H9 (cell line): ENCODE measurements at regions not wholly inside any gene's neighbourhood (a gene's known extent, or its start where the extent isn't known, plus 50 kb on each side); places are given as distances from the start of the nearest gene placed in this dataset.

Experiments
- DNase-seq: peaks from one replicate; pipeline ENCODE4 v3.0.0-alpha.2; 2017
- H2AFZ ChIP-seq: one replicate; pipeline ENCODE4 v1.6.1; 2013; ENCODE audit warnings: mild to moderate bottlenecking, low read length, control low read depth, moderate library complexity
- H2AK5ac ChIP-seq: 2 replicates; pipeline ENCODE4 v1.6.1; 2013; ENCODE audit warnings: low read length, control low read depth, mixed read lengths; ENCODE audit not compliant: insufficient read length
- H2BK120ac ChIP-seq: one replicate; pipeline ENCODE4 v1.6.1; 2013; ENCODE audit warnings: low read depth, mild to moderate bottlenecking, low read length, control low read depth, inconsistent platforms; ENCODE audit not compliant: poor library complexity, severe bottlenecking
- H2BK12ac ChIP-seq: 2 replicates; pipeline ENCODE4 v1.6.1; 2013; ENCODE audit warnings: low read length, control low read depth, mixed read lengths, low read depth; ENCODE audit not compliant: insufficient read length
- H2BK15ac ChIP-seq: 2 replicates; pipeline ENCODE4 v1.6.1; 2013; ENCODE audit warnings: low read depth, low read length, control low read depth
- H2BK20ac ChIP-seq: one replicate; pipeline ENCODE4 v1.6.1; 2013; ENCODE audit warnings: low read depth, mild to moderate bottlenecking, low read length, control low read depth, inconsistent platforms; ENCODE audit not compliant: poor library complexity, severe bottlenecking
- H2BK5ac ChIP-seq: 2 replicates; pipeline ENCODE4 v1.6.1; 2013; ENCODE audit warnings: low read length, control low read depth, mixed read lengths; ENCODE audit not compliant: insufficient read length
- H3K14ac ChIP-seq: 2 replicates; pipeline ENCODE4 v1.6.1; 2013; ENCODE audit warnings: low read length, control low read depth; ENCODE audit not compliant: insufficient read depth
- H3K18ac ChIP-seq: 2 replicates; pipeline ENCODE4 v1.6.1; 2013; ENCODE audit warnings: low read depth, mild to moderate bottlenecking, mixed read lengths, low read length, control low read depth; ENCODE audit not compliant: insufficient read length
- H3K23ac ChIP-seq: 2 replicates; pipeline ENCODE4 v1.6.1; 2013; ENCODE audit warnings: low read length, control low read depth, mixed read lengths, low read depth; ENCODE audit not compliant: insufficient read length
- H3K23me2 ChIP-seq: 2 replicates; pipeline ENCODE4 v1.6.1; 2013; ENCODE audit warnings: low read depth, mild to moderate bottlenecking, mixed read lengths, low read length, control low read depth; ENCODE audit not compliant: insufficient read length, poor library complexity, severe bottlenecking
- H3K27ac ChIP-seq: 2 replicates; pipeline ENCODE4 v1.5.1; 2013; ENCODE audit warnings: low read length, control low read depth, mixed read lengths, low read depth; ENCODE audit not compliant: insufficient read length
- H3K27me3 ChIP-seq: 2 replicates; pipeline ENCODE4 v1.6.1; 2013; ENCODE audit warnings: low read length, control low read depth, inconsistent platforms; ENCODE audit not compliant: insufficient read depth
- H3K4ac ChIP-seq: 2 replicates; pipeline ENCODE4 v1.6.1; 2013; ENCODE audit warnings: low read depth, mild to moderate bottlenecking, control low read depth, inconsistent platforms, low read length, moderate library complexity
- H3K4me1 ChIP-seq: 2 replicates; pipeline ENCODE4 v1.6.1; 2013; ENCODE audit warnings: low read length, control low read depth, inconsistent platforms; ENCODE audit not compliant: insufficient read depth
- H3K4me2 ChIP-seq: 2 replicates; pipeline ENCODE4 v1.6.1; 2013; ENCODE audit warnings: low read length, control low read depth, mixed read lengths; ENCODE audit not compliant: insufficient read length, insufficient read depth
- H3K56ac ChIP-seq: 2 replicates; pipeline ENCODE4 v1.6.1; 2013; ENCODE audit warnings: low read depth, mild to moderate bottlenecking, mixed read lengths, low read length, control low read depth; ENCODE audit not compliant: insufficient read length
- H3K79me1 ChIP-seq: 2 replicates; pipeline ENCODE4 v1.6.1; 2013; ENCODE audit warnings: low read depth, mild to moderate bottlenecking, moderate library complexity, low read length, control low read depth, inconsistent platforms; ENCODE audit not compliant: insufficient read depth, poor library complexity, severe bottlenecking
- H3K79me2 ChIP-seq: 2 replicates; pipeline ENCODE4 v1.6.1; 2013; ENCODE audit warnings: low read length, control low read depth, inconsistent platforms; ENCODE audit not compliant: insufficient read depth
- H3K9ac ChIP-seq: 2 replicates; pipeline ENCODE4 v1.6.1; 2013; ENCODE audit warnings: low read length, control low read depth, mixed read lengths; ENCODE audit not compliant: insufficient read length; ENCODE audit errors: extremely low read depth
- H3K9me3 ChIP-seq: one replicate; pipeline ENCODE4 v1.6.1; 2013; ENCODE audit warnings: low read depth, low read length, inconsistent platforms; ENCODE audit not compliant: control insufficient read depth
- H3T11ph ChIP-seq: one replicate; pipeline ENCODE4 v1.6.1; 2013; ENCODE audit warnings: mild to moderate bottlenecking, low read length, control low read depth, inconsistent platforms
- H4K20me1 ChIP-seq: one replicate; pipeline ENCODE4 v1.6.1; 2013; ENCODE audit not compliant: control insufficient read depth, insufficient read length, insufficient read depth
- H4K5ac ChIP-seq: 2 replicates; pipeline ENCODE4 v1.6.1; 2013; ENCODE audit warnings: low read depth, mild to moderate bottlenecking, mixed read lengths, low read length, control low read depth; ENCODE audit not compliant: insufficient read length
- H4K8ac ChIP-seq: replicated peaks from 2 replicates; pipeline ENCODE4 v1.6.1; 2013; ENCODE audit warnings: low read length, control low read depth, mixed read lengths, low read depth; ENCODE audit not compliant: insufficient read length
- H4K91ac ChIP-seq: 2 replicates; pipeline ENCODE4 v1.6.1; 2013; ENCODE audit warnings: low read depth, mild to moderate bottlenecking, moderate library complexity, mixed read lengths, low read length, control low read depth; ENCODE audit not compliant: insufficient read length
- H3K27ac Mint-ChIP-seq, 3 experiments: 2 replicates in 2 of 3; 3 replicates in 1 of 3; pipeline ENCODE4 v1.8.0; 2020 to 2021; ENCODE audit warnings: mixed read lengths in 3 of 3, mild to moderate bottlenecking in 1 of 3, moderate library complexity in 1 of 3
- H3K27me3 Mint-ChIP-seq: 2 replicates; pipeline ENCODE4 v1.8.0; 2021; ENCODE audit warnings: low read depth, mild to moderate bottlenecking, moderate library complexity, mixed read lengths
- H3K36me3 Mint-ChIP-seq, 3 experiments: 2 replicates in 2 of 3; 3 replicates in 1 of 3; pipeline ENCODE4 v1.8.0; 2020 to 2021; ENCODE audit warnings: low read depth in 3 of 3, mixed read lengths in 3 of 3; ENCODE audit not compliant: insufficient read depth in 1 of 3
- H3K4me1 Mint-ChIP-seq, 2 experiments: 2 replicates each; pipeline ENCODE4 v1.8.0; 2020; ENCODE audit warnings: mixed read lengths in 2 of 2
- H3K4me3 Mint-ChIP-seq, 2 experiments: 2 replicates in 1 of 2; 3 replicates in 1 of 2; pipeline ENCODE4 v1.8.0; 2020 to 2021; ENCODE audit warnings: mild to moderate bottlenecking in 2 of 2, mixed read lengths in 2 of 2, moderate library complexity in 1 of 2
- H3K9me3 Mint-ChIP-seq, 2 experiments: 2 replicates in 1 of 2; 3 replicates in 1 of 2; pipeline ENCODE4 v1.8.0; 2020; ENCODE audit warnings: mild to moderate bottlenecking in 2 of 2, mixed read lengths in 2 of 2, moderate library complexity in 1 of 2
- CTCF ChIP-seq: fragments of 200-600 bp; sonication (generic); conservative IDR thresholded peaks from 3 replicates; pipeline ENCODE4 v1.8.0; 2021; ENCODE audit warnings: antibody characterized with exemption, mild to moderate bottlenecking
- WGBS: extraction: QIAGEN DNeasy Blood & Tissue Kit; methylation state at CpG from one replicate; pipeline ENCODE4 v1.1.7; 2013; ENCODE audit warnings: missing lambda C conversion rate, low lambda C conversion rate, mixed read lengths; ENCODE audit not compliant: insufficient read length; ENCODE audit errors: extremely low coverage; 5-methylcytosine and 5-hydroxymethylcytosine counted together

- no peak overlapping the region for H3T11ph ChIP-seq
- WGBS: no CpG with 5 or more reads among the region's 7 CpGs
- no peak overlapping the region for H3K9ac ChIP-seq
Observed at GRCh38 chr22:49180683-49181024, 647.0 kb downstream of the BRD1 start.

More at GRCh38 chr22:49180683-49181024, 647.0 kb downstream of the BRD1 start:
- Histone ChIP-seq H3K79me2 (no peaks in the 10 kb centered on the region), H4K5ac (no peak overlapping the region), H3K9me3 (no peaks in the 10 kb centered on the region), H3K18ac (no peak overlapping the region), H3K56ac (no peak overlapping the region), H4K91ac (no peak overlapping the region), H2BK12ac (no peak overlapping the region), H2BK5ac (no peak overlapping the region), H3K4me2 (no peak overlapping the region), H2BK120ac (no peak overlapping the region), H2BK15ac (no peak overlapping the region), H3K23me2 (no peaks in the 10 kb centered on the region), H4K20me1 (no peaks in the 10 kb centered on the region), H3K14ac (no peak overlapping the region), H3K79me1 (no peaks in the 10 kb centered on the region), H3K27me3 (no peaks in the 10 kb centered on the region), H4K8ac (no peak overlapping the region), H3K4me1 (no peaks in the 10 kb centered on the region), H3K23ac (no peak overlapping the region), H3K4ac (no peak overlapping the region), H2BK20ac (no peak overlapping the region), H2AK5ac (no peak overlapping the region), H2AFZ (no peak overlapping the region), H3K27ac (no peak overlapping the region)
- Mint-ChIP-seq H3K36me3 (no peaks in the 10 kb centered on the region), H3K4me3 (no peak overlapping the region), H3K27ac (peak overlapping the region in 1 of 3 experiments; percentile 15; a peak in 1 of 7 replicates), H3K9me3 (peaks cover 3 to 6% of the 10 kb centered on the region in 2 experiments; a peak in 4 of 5 replicates), H3K4me1 (peaks cover 2 to 6% of the 10 kb centered on the region in 2 experiments), H3K27me3 (peaks cover 16% of the 10 kb centered on the region)
- TF ChIP-seq CTCF: no peak
- DNase-seq: no peak
